ENCODE measurements at regions not wholly inside any gene's neighbourhood (a gene's known extent, or its start where the extent isn't known, plus 50 kb on each side); places are given as distances from the start of the nearest gene placed in this dataset.

DNA sequence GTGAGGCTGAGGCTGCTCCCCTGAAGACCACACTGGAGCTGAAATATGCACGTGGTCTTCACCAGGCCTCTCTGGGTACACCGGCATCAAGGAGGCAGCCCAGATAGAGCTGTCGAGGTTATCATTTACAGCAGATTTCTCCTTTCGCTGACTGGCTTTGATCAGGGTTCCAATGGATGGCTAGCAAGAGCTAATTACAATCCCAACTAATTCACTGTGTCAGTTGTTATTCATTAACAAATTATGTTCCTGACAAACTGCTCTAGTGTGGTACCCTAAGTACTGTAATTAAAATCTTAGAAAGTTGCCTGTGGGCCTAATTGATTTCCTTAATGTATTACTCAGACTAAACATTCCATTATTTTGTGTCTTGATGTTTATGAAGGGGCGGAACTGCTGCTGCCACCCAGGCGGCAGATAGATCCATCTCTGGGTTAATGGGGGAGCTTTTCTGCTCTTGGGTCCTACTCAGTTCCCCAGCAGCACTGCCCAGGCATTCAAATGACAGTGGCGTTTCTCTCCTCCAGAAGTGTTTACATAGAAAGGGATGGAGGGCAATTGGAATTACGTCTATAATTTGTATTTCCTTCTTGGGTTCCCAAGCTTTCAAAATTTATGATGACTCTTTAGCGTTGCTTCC is 71.7 kb upstream of the RAD23B start:
- DNase-seq (ENCODE audit: low spot score): no peak

GRCh38 chr9:107212613-107213012 is 70.5 kb upstream of the RAD23B start:
- DNase-seq (ENCODE audit: low spot score): no peak

DNA sequence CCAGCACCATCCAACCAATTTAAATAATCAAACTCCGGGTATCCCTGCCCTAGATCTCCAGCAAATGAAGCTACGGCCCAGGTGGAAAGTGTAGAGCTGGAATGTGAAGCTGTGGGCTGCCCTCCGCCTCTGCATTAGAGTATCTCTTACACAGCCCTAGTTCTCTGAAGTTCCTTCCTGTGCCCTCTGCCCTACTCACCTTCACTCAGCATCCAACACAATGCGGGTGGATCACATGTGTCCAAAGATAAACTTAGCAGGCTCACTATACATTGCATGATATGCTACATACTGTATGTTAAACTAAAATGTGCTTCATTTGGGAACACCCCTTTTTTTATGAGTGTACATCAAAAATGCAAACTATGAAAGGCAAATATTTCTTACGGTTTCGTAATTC is 70.0 kb upstream of the RAD23B start:
- no peak for DNase-seq (ENCODE audit: low spot score)

DNA sequence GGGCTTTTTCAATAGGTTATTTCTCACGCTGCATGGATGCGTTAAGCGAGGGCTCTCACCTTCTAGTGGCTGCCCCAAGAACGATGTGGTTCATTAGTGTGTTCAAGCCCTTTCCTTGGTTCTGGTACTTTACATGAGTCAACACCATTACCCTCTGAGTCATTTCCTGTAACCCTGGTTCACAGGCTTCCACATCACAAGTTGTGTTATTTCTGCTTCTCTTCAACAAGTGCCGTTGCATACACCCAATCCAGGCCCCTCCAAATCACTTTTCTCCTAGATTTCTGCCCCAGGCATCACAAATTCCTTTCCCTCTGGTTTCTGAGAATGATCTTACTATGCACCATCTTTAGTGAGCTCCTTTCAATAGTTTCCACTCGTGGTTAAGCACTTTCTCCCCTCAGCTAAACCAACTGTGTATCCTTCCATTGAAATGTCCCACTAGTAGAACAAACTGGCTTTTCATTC is 69.5 kb upstream of the RAD23B start:
- DNase-seq (ENCODE audit: low spot score): peak; percentile 79

GRCh38 chr9:107214381-107214780 is 68.7 kb upstream of the RAD23B start:
- no peak for DNase-seq (ENCODE audit: low spot score)

DNA sequence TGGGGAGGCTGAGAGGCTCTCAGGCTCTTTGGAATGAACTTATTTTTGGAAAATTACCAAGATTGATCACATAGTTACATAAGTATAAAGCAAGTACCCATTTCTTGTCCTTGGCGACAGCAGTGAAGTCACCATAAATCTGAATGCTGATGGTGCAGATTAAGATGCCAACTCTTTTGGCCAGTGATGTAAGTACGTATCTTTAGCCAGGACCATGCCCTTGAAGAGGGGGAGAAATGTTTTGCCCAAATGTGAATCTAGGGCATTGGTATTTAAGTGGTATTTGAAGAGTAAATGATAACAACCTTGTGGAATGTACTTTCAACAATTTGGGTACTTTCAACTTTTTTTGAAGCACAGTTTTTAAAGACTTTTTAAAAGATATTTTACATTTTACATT is 68.2 kb upstream of the RAD23B start:
- peak; percentile 43 for DNase-seq (ENCODE audit: low spot score)

GRCh38 chr9:107215381-107215780 is 67.7 kb upstream of the RAD23B start:
- DNase-seq (ENCODE audit: low spot score): peak; percentile 58

- no peak for DNase-seq (ENCODE audit: low spot score)
Observed at GRCh38 chr9:107216329-107216728, 66.8 kb upstream of the RAD23B start.

DNA sequence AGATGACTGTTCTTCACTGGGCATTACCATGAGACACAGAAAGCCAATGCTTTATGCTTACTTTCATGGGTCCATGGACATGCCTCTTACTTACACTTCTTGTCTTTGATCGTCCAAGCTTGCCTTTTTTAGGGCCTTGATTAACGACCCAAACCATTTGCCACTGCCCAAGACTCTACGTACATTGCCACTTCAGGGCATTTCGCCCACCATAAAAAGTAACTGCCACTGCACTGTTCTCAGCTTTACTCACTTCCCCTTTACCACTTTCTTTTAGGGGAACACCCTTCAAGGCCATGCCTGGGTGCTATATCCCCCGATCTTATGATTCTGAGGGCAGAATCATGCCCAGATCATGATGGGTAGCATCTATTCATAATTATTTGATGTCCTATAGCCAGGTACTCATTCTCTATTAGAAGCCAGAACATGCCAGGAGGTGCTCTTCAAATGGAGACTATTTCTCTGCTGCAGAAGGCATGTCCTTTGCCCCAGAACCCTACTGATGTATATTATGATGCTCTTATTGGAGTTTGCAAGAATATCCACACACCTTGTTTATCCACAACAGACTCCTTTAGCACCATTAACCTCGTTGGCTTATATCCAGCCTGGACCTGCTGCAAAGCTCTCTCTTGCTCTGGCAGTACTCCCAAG is 64.1 kb upstream of the RAD23B start:
- DNase-seq (ENCODE audit: low spot score): no peak

- no peak for DNase-seq (ENCODE audit: low spot score)
Observed at GRCh38 chr9:107219486-107220077, 63.5 kb upstream of the RAD23B start.

GRCh38 chr9:107221321-107221720 is 61.8 kb upstream of the RAD23B start:
- no peak for DNase-seq (ENCODE audit: low spot score)

- no peak for DNase-seq (ENCODE audit: low spot score)
Observed at GRCh38 chr9:107222020-107222522, 61.0 kb upstream of the RAD23B start.

GRCh38 chr9:107223381-107223780 is 59.7 kb upstream of the RAD23B start:
- no peak for DNase-seq (ENCODE audit: low spot score)

- DNase-seq (ENCODE audit: low spot score): no peak
Observed at GRCh38 chr9:107224252-107224651, 58.8 kb upstream of the RAD23B start.

GRCh38 chr9:107226421-107226820 is 56.7 kb upstream of the RAD23B start:
- DNase-seq (ENCODE audit: low spot score): no peak

- DNase-seq (ENCODE audit: low spot score): no peak
Observed at GRCh38 chr9:107227774-107228173, 55.3 kb upstream of the RAD23B start.

DNA sequence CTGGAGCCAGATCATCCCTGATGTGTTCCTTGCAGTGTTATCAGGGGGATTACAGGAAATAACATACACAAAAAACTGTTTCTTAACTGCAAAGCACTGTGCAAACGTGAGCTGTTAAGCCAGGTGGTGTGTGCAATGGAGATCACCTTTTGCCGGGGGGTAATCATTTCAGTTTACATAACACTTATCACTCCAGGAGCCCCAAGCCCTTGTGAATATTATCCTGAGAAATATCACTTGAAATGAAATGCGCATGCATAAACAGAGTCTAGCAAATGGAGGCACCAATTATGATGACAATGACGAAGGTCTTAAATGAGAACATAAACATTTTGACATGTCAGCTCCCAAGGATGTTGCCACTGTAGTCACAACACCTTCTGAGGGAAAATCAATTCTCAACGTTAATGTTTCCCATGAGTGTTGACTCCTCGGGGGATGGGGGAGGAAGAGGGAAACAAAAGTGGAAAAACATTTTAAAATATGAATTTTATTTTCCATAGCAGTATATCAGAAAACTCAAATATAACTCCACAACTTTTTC is 54.5 kb upstream of the RAD23B start:
- no peak for DNase-seq (ENCODE audit: low spot score)

- no peak for DNase-seq (ENCODE audit: low spot score)
Observed at GRCh38 chr9:107229241-107229741, 53.8 kb upstream of the RAD23B start.

Measured in AG20443 (cell line).